K562 (cell line): ENCODE measurements at regions not wholly inside any gene's neighbourhood (a gene's known extent, or its start where the extent isn't known, plus 50 kb on each side); places are given as distances from the start of the nearest gene placed in this dataset.

Experiments used
- CBX8 ChIP-seq: fragments of 200-600 bp; sonication (generic); IDR thresholded peaks from 2 replicates; pipeline ENCODE4 v1.6.1; 2012; ENCODE audit warnings: borderline replicate concordance, mixed run types, low read depth, mild to moderate bottlenecking, moderate library complexity, mixed read lengths, low read length, control low read depth, inconsistent platforms; ENCODE audit not compliant: poor library complexity, severe bottlenecking; ENCODE audit errors: extremely low read depth
- CHCHD3 ChIP-seq: fragments of 250-450 bp; sonication (Bioruptor Pico); IDR thresholded peaks from 2 replicates; pipeline ENCODE4 v2.1.2; 2022; ENCODE audit warnings: mild to moderate bottlenecking
- CTCF ChIP-seq, 3 experiments: IDR thresholded peaks in 2 of 3; conservative IDR thresholded peaks in 1 of 3; 2 replicates each; pipeline ENCODE4 v1.5.1; 2011 to 2012; ENCODE audit warnings: low read length in 3 of 3, mild to moderate bottlenecking in 3 of 3, control low read depth in 2 of 3, improper control_type of control experiment in 1 of 3, inconsistent platforms in 1 of 3, low read depth in 1 of 3, mixed read lengths in 1 of 3, moderate library complexity in 1 of 3; ENCODE audit not compliant: insufficient read depth in 2 of 3
- ELF1 ChIP-seq: fragments of 200-800 bp; sonication (Bioruptor generic); IDR thresholded peaks from 2 replicates; pipeline ENCODE4 v1.6.1; 2016; ENCODE audit warnings: missing genetic modification characterization, missing compliant biosample characterization
- NEUROD1 ChIP-seq: fragments of 150-350 bp; IDR thresholded peaks from 2 replicates; pipeline ENCODE4 v1.6.1; 2014; ENCODE audit warnings: borderline replicate concordance, low read length, low read depth; ENCODE audit not compliant: partially characterized antibody
- SREBF2 ChIP-seq: sonication (generic); formaldehyde crosslinking; IDR thresholded peaks from 2 replicates; pipeline ENCODE4 v1.4.0; 2020; ENCODE audit warnings: mild to moderate bottlenecking, missing genetic modification reagents
- TFAP4 ChIP-seq: sonication (generic); formaldehyde crosslinking; IDR thresholded peaks from 2 replicates; pipeline ENCODE4 v1.8.0; 2022; ENCODE audit warnings: missing genetic modification reagents, mild to moderate bottlenecking, moderate library complexity, borderline replicate concordance

GRCh38 chr1:168387781-168388760 lies 107.4 kb downstream of the TBX19 start:
- TF ChIP-seq CHCHD3 (CRISPR knock-in tag) (no peak), CBX8 (no peak), NEUROD1 (no peak), SREBF2 (CRISPR knock-in tag) (no peak), TFAP4 (CRISPR knock-in tag) (no peak), CTCF (IDR thresholded peaks at IDR 0.05 in 2 of 3, conservative IDR thresholded peaks at IDR 0.05 in 1 of 3; ENCODE audit: insufficient read depth in 2 of 3, low read depth in 1 of 3, low read length in 3 of 3) (no peak), ELF1 (tag) (no peak)
